PC-9 (cell line): ENCODE measurements at regions not wholly inside any gene's neighbourhood (a gene's known extent, or its start where the extent isn't known, plus 50 kb on each side); places are given as distances from the start of the nearest gene placed in this dataset.
"Not testable (repeated sequence)": the region's sequence is repeated elsewhere in the genome, so short reads cannot be mapped to it uniquely, and the experiment has no call there.

Experiments
- BruUV-seq: library from RNA; stranded (reverse); fragments of 400-500 nt; replicated peaks from 2 replicates; lab custom pipeline; 2021; lab: Mats Ljungman, UMichigan
- CTCF ChIA-PET: fragments of 300-600 bp; sonication (Branson Sonifier 250); formaldehyde crosslinking; loops from one replicate; lab custom pipeline; 2022; ENCODE audit warnings: antibody characterized with exemption; lab: Charles Lee
- POLR2A ChIA-PET: fragments of 300-600 bp; sonication (Branson Sonifier 250); formaldehyde crosslinking; loops from one replicate; lab custom pipeline; 2022; ENCODE audit warnings: antibody characterized with exemption; ENCODE audit not compliant: unreplicated experiment; lab: Charles Lee
- DNase-seq, 2 experiments: peaks; one replicate each; pipeline versions ENCODE4 v3.0.0 to v3.0.0-alpha.2; 2015 to 2022; ENCODE audit warnings: mixed read lengths in 1 of 2
- H2AFZ ChIP-seq: fragments of 200-600 bp; sonication (generic); 2 replicates; pipeline ENCODE4 v1.8.1; 2017; ENCODE audit warnings: antibody characterized with exemption
- H3F3A ChIP-seq: fragments of 200-600 bp; sonication (generic); 2 replicates; pipeline ENCODE4 v1.8.1; 2017; ENCODE audit warnings: antibody characterized with exemption, mild to moderate bottlenecking, low read depth; ENCODE audit not compliant: insufficient read depth
- H3K27ac ChIP-seq: fragments of 200-600 bp; sonication (generic); 2 replicates; pipeline ENCODE4 v1.6.1; 2016; ENCODE audit warnings: mixed run types
- H3K27me3 ChIP-seq: fragments of 200-600 bp; sonication (generic); 2 replicates; pipeline ENCODE4 v1.6.1; 2016; ENCODE audit warnings: low read depth, mixed run types; ENCODE audit not compliant: insufficient read depth
- H3K36me3 ChIP-seq: fragments of 200-600 bp; sonication (generic); 2 replicates; pipeline ENCODE4 v1.6.1; 2016; ENCODE audit warnings: low read depth, mixed run types
- H3K4me1 ChIP-seq: fragments of 200-600 bp; sonication (generic); replicated peaks from 2 replicates; pipeline ENCODE4 v1.6.1; 2016; ENCODE audit warnings: mixed run types; ENCODE audit not compliant: insufficient read depth
- H3K4me2 ChIP-seq: fragments of 200-600 bp; sonication (generic); 2 replicates; pipeline ENCODE4 v1.6.1; 2017; ENCODE audit warnings: mixed run types
- H3K4me3 ChIP-seq: fragments of 200-600 bp; sonication (generic); 2 replicates; pipeline ENCODE4 v1.6.1; 2016; ENCODE audit warnings: mixed run types
- H3K79me2 ChIP-seq: fragments of 200-600 bp; sonication (generic); 2 replicates; pipeline ENCODE4 v1.6.1; 2017; ENCODE audit warnings: low read depth, mixed run types
- H3K9me2 ChIP-seq: fragments of 200-600 bp; sonication (generic); 2 replicates; pipeline ENCODE4 v1.8.1; 2017; ENCODE audit warnings: mild to moderate bottlenecking; ENCODE audit not compliant: insufficient read depth
- H3K9me3 ChIP-seq: fragments of 200-600 bp; sonication (generic); 2 replicates; pipeline ENCODE4 v1.8.1; 2016; ENCODE audit warnings: low read depth; ENCODE audit not compliant: insufficient read depth
- H4K20me1 ChIP-seq: fragments of 200-600 bp; sonication (generic); 2 replicates; pipeline ENCODE4 v1.8.1; 2017; ENCODE audit not compliant: insufficient read depth
- intact Hi-C: fragments of 100-400 bp; cut with micrococcal nuclease; formaldehyde crosslinking; loops from one replicate; pipeline ENCODE4 v1.10.0; 2022; ENCODE audit not compliant: unreplicated experiment

GRCh38 chr21:8194042-8194441, 2327.3 kb upstream of the TPTE start:
- POLR2A ChIA-PET, BruUV-seq, intact Hi-C loops: not testable (repeated sequence)

GRCh38 chr21:8197377-8198027, 2323.9 kb upstream of the TPTE start:
- BruUV-seq = not testable (repeated sequence)

More at GRCh38 chr21:8194042-8194441, 2327.3 kb upstream of the TPTE start:
- H3K36me3 ChIP-seq, H3K4me1 ChIP-seq, H3K27me3 ChIP-seq, H4K20me1 ChIP-seq, H3K4me3 ChIP-seq, H3K9me3 ChIP-seq, H3K79me2 ChIP-seq, H3K9me2 ChIP-seq, H3K4me2 ChIP-seq, H3F3A ChIP-seq, CTCF ChIA-PET, H2AFZ ChIP-seq, DNase-seq, H3K27ac ChIP-seq: not testable (repeated sequence)

GRCh38 chr21:8205094-8205891, 2316.1 kb upstream of the TPTE start:
- H3K4me1 ChIP-seq, H4K20me1 ChIP-seq, CTCF ChIA-PET, H3K9me2 ChIP-seq, H3F3A ChIP-seq, H3K4me3 ChIP-seq, intact Hi-C loops, H2AFZ ChIP-seq, H3K9me3 ChIP-seq, H3K27me3 ChIP-seq, POLR2A ChIA-PET, H3K4me2 ChIP-seq, BruUV-seq, H3K79me2 ChIP-seq, DNase-seq, H3K27ac ChIP-seq, H3K36me3 ChIP-seq: not testable (repeated sequence)

More at GRCh38 chr21:8197377-8198027, 2323.9 kb upstream of the TPTE start:
- H3K36me3 ChIP-seq, H3K27me3 ChIP-seq, H3K4me2 ChIP-seq, H3K79me2 ChIP-seq, H3K4me1 ChIP-seq, H3F3A ChIP-seq, H4K20me1 ChIP-seq, H3K9me3 ChIP-seq, H3K4me3 ChIP-seq, DNase-seq, H3K9me2 ChIP-seq, intact Hi-C loops, CTCF ChIA-PET, H3K27ac ChIP-seq, POLR2A ChIA-PET, H2AFZ ChIP-seq: not testable (repeated sequence)

GRCh38 chr21:8205892-8206188, 2315.5 kb upstream of the TPTE start:
- H4K20me1 ChIP-seq, intact Hi-C loops, H3K4me1 ChIP-seq, H3K27me3 ChIP-seq, H3K4me2 ChIP-seq, BruUV-seq, H3K9me2 ChIP-seq, H3K79me2 ChIP-seq, H3F3A ChIP-seq, H3K27ac ChIP-seq, H3K9me3 ChIP-seq, H2AFZ ChIP-seq, DNase-seq, H3K4me3 ChIP-seq, POLR2A ChIA-PET, CTCF ChIA-PET, H3K36me3 ChIP-seq: not testable (repeated sequence)

- peak in 1 of 2 experiments; percentile 59 for DNase-seq
- H3K4me2 ChIP-seq, BruUV-seq, H3K27ac ChIP-seq, H3K9me2 ChIP-seq, H3K4me1 ChIP-seq, H2AFZ ChIP-seq, H3F3A ChIP-seq, H3K27me3 ChIP-seq, H3K9me3 ChIP-seq, intact Hi-C loops, H3K36me3 ChIP-seq, CTCF ChIA-PET, POLR2A ChIA-PET, H3K79me2 ChIP-seq, H4K20me1 ChIP-seq, H3K4me3 ChIP-seq: not testable (repeated sequence)
These were observed 2308.3 kb upstream of the TPTE start for GRCh38 chr21:8212986-8213550.

GRCh38 chr21:8214539-8214938, 2306.8 kb upstream of the TPTE start:
- H3K4me2 ChIP-seq, H3K79me2 ChIP-seq, DNase-seq, H2AFZ ChIP-seq, H3K9me2 ChIP-seq, POLR2A ChIA-PET, H3K36me3 ChIP-seq, intact Hi-C loops, H3K27me3 ChIP-seq, H3K27ac ChIP-seq, H3K4me3 ChIP-seq, H4K20me1 ChIP-seq, CTCF ChIA-PET, H3K4me1 ChIP-seq, H3F3A ChIP-seq, H3K9me3 ChIP-seq, BruUV-seq: not testable (repeated sequence)

- BruUV-seq, H3K27ac ChIP-seq, intact Hi-C loops, H2AFZ ChIP-seq, H3K4me3 ChIP-seq, H4K20me1 ChIP-seq, CTCF ChIA-PET, H3K79me2 ChIP-seq, H3K9me3 ChIP-seq, POLR2A ChIA-PET, H3K4me2 ChIP-seq, H3F3A ChIP-seq, H3K4me1 ChIP-seq, H3K36me3 ChIP-seq, H3K9me2 ChIP-seq, DNase-seq, H3K27me3 ChIP-seq: not testable (repeated sequence)
These were observed 2291.8 kb upstream of the TPTE start for GRCh38 chr21:8229366-8230150.
